GM18498 (cell line): ENCODE measurements at regions not wholly inside any gene's neighbourhood (a gene's known extent, or its start where the extent isn't known, plus 50 kb on each side); places are given as distances from the start of the nearest gene placed in this dataset.

Experiments
- ATAC-seq: cut with Tn5 transposase; IDR thresholded peaks from one replicate; pipeline ENCODE4 v1.9.1; 2021; ENCODE audit warnings: mild to moderate bottlenecking, moderate library complexity; ENCODE audit not compliant: unreplicated experiment

- ATAC-seq, result no peak
These were observed 261.5 kb downstream of the BMP2 start for GRCh38 chr20:7029019-7029418.

GRCh38 chr20:7031222-7031621, 263.7 kb downstream of the BMP2 start:
- no peak for ATAC-seq

- ATAC-seq, result no peak
These were observed 270.5 kb downstream of the BMP2 start for GRCh38 chr20:7038029-7038428.

- no peak for ATAC-seq
These were observed 290.1 kb downstream of the BMP2 start for GRCh38 chr20:7057611-7058010.

GRCh38 chr20:7078804-7079203, 311.3 kb downstream of the BMP2 start:
- no peak for ATAC-seq

- ATAC-seq, result no peak
These were observed 313.0 kb downstream of the BMP2 start for GRCh38 chr20:7080472-7080871.

GRCh38 chr20:7085467-7085866, 318.0 kb downstream of the BMP2 start:
- no peak for ATAC-seq

GRCh38 chr20:7087803-7088202, 320.3 kb downstream of the BMP2 start:
- ATAC-seq, result no peak

- no peak for ATAC-seq
These were observed 322.5 kb downstream of the BMP2 start for GRCh38 chr20:7090001-7090400.

- no peak for ATAC-seq
These were observed 323.3 kb downstream of the BMP2 start for GRCh38 chr20:7090811-7091210.

- ATAC-seq, result no peak
These were observed 324.2 kb downstream of the BMP2 start for GRCh38 chr20:7091655-7092054.

- no peak for ATAC-seq
These were observed 327.0 kb downstream of the BMP2 start for GRCh38 chr20:7094438-7094997.

- no peak for ATAC-seq
These were observed 339.4 kb downstream of the BMP2 start for GRCh38 chr20:7106910-7107309.

GRCh38 chr20:7108929-7109328, 341.4 kb downstream of the BMP2 start:
- no peak for ATAC-seq

- no peak for ATAC-seq
These were observed 346.3 kb downstream of the BMP2 start for GRCh38 chr20:7113577-7114466.

- no peak for ATAC-seq
These were observed 356.0 kb downstream of the BMP2 start for GRCh38 chr20:7123457-7123856.

GRCh38 chr20:7124120-7124519, 356.6 kb downstream of the BMP2 start:
- no peak for ATAC-seq

GRCh38 chr20:7136886-7137285, 369.4 kb downstream of the BMP2 start:
- ATAC-seq, result no peak

GRCh38 chr20:7137395-7138151, 370.1 kb downstream of the BMP2 start:
- peak; percentile 84 for ATAC-seq

GRCh38 chr20:7144464-7144863, 377.0 kb downstream of the BMP2 start:
- ATAC-seq, result no peak

GRCh38 chr20:7146552-7147219, 379.2 kb downstream of the BMP2 start:
- ATAC-seq, result no peak
